Liver (tissue), 8 donors: ENCODE measurements at regions not wholly inside any gene's neighbourhood (a gene's known extent, or its start where the extent isn't known, plus 50 kb on each side); places are given as distances from the start of the nearest gene placed in this dataset.

Experiments
- DNase-seq: peaks from one replicate; pipeline ENCODE4 v3.0.0-alpha.2; 2017; ENCODE audit warnings: low spot score
- H3K27ac ChIP-seq, 2 donors: one replicate each; pipeline ENCODE4 v1.7.0; 2013; ENCODE audit warnings: inconsistent platforms in 2 of 2, low read length in 2 of 2, control low read depth in 1 of 2, low read depth in 1 of 2, mild to moderate bottlenecking in 1 of 2
- H3K27me3 ChIP-seq, 4 donors: one replicate each; pipeline versions ENCODE4 v1.6.1 to v1.7.0; 2013; ENCODE audit warnings: low read length in 3 of 4, inconsistent platforms in 1 of 4, mild to moderate bottlenecking in 1 of 4, moderate library complexity in 1 of 4; ENCODE audit not compliant: control insufficient read depth in 4 of 4, insufficient read depth in 4 of 4
- H3K36me3 ChIP-seq, 4 donors: one replicate each; pipeline versions ENCODE4 v1.6.1 to v1.7.0; 2013; ENCODE audit warnings: low read length in 3 of 4, mild to moderate bottlenecking in 3 of 4, low read depth in 1 of 4, moderate library complexity in 1 of 4; ENCODE audit not compliant: control insufficient read depth in 4 of 4, insufficient read depth in 3 of 4
- H3K4me1 ChIP-seq, 4 donors: one replicate each; pipeline versions ENCODE4 v1.6.1 to v1.7.0; 2013; ENCODE audit warnings: low read length in 3 of 4, mild to moderate bottlenecking in 3 of 4, moderate library complexity in 1 of 4; ENCODE audit not compliant: control insufficient read depth in 4 of 4, insufficient read depth in 4 of 4
- H3K4me3 ChIP-seq, 3 donors: one replicate each; pipeline versions ENCODE4 v1.6.1 to v1.7.0; 2013; ENCODE audit warnings: low read length in 3 of 3, control low read depth in 1 of 3, low read depth in 1 of 3, mild to moderate bottlenecking in 1 of 3
- H3K9ac ChIP-seq, 2 donors: one replicate each; pipeline ENCODE4 v1.7.0; 2013; ENCODE audit warnings: low read length in 2 of 2, mild to moderate bottlenecking in 2 of 2, moderate library complexity in 2 of 2, control low read depth in 1 of 2, low read depth in 1 of 2
- H3K9me3 ChIP-seq, 4 donors: one replicate each; pipeline versions ENCODE4 v1.6.1 to v1.7.0; 2013; ENCODE audit warnings: low read length in 3 of 4; ENCODE audit not compliant: control insufficient read depth in 4 of 4
- ATF3 ChIP-seq: IDR thresholded peaks from 2 replicates; pipeline ENCODE4 v1.6.1; 2016; ENCODE audit warnings: antibody characterized with exemption
- CTCF ChIP-seq: fragments of 150-350 bp; IDR thresholded peaks from 2 replicates; pipeline ENCODE4 v1.5.1; 2017; ENCODE audit warnings: improper control_type of control experiment, low read depth, low read length; ENCODE audit not compliant: missing input control
- FOXA2 ChIP-seq: IDR thresholded peaks from 2 replicates; pipeline ENCODE4 v1.6.1; 2016; ENCODE audit warnings: antibody characterized with exemption
- GABPA ChIP-seq, 2 donors: IDR thresholded peaks in 1 of 2; conservative IDR thresholded peaks in 1 of 2; 2 replicates each; pipeline ENCODE4 v1.6.1; 2016; ENCODE audit warnings: antibody characterized with exemption in 2 of 2, mild to moderate bottlenecking in 1 of 2, moderate library complexity in 1 of 2
- HNF4A ChIP-seq, 2 donors: conservative IDR thresholded peaks; 2 replicates each; pipeline ENCODE4 v1.6.1; 2016; ENCODE audit warnings: antibody characterized with exemption in 2 of 2, mild to moderate bottlenecking in 2 of 2
- MAX ChIP-seq: IDR thresholded peaks from 2 replicates; pipeline ENCODE4 v1.6.1; 2016; ENCODE audit warnings: antibody characterized with exemption
- NR2F2 ChIP-seq: IDR thresholded peaks from 2 replicates; pipeline ENCODE4 v1.6.1; 2016; ENCODE audit warnings: antibody characterized with exemption
- RAD21 ChIP-seq, 2 donors: IDR thresholded peaks; 2 replicates each; pipeline ENCODE4 v1.6.1; 2016; ENCODE audit warnings: antibody characterized with exemption in 2 of 2, mild to moderate bottlenecking in 2 of 2
- REST ChIP-seq: IDR thresholded peaks from 2 replicates; pipeline ENCODE4 v1.6.1; 2016; ENCODE audit warnings: antibody characterized with exemption, mild to moderate bottlenecking
- RXRA ChIP-seq, 2 donors: IDR thresholded peaks; 2 replicates each; pipeline ENCODE4 v1.6.1; 2017 to 2018; ENCODE audit warnings: antibody characterized with exemption in 2 of 2, mild to moderate bottlenecking in 1 of 2
- SP1 ChIP-seq: IDR thresholded peaks from 2 replicates; pipeline ENCODE4 v1.6.1; 2018; ENCODE audit warnings: antibody characterized with exemption, mild to moderate bottlenecking
- TAF1 ChIP-seq: conservative IDR thresholded peaks from 2 replicates; pipeline ENCODE4 v1.6.1; 2016; ENCODE audit warnings: antibody characterized with exemption, mild to moderate bottlenecking
- YY1 ChIP-seq: IDR thresholded peaks from 2 replicates; pipeline ENCODE4 v1.6.1; 2016; ENCODE audit warnings: antibody characterized with exemption, mild to moderate bottlenecking
- ZBTB33 ChIP-seq: IDR thresholded peaks from 2 replicates; pipeline ENCODE4 v1.6.1; 2016; ENCODE audit warnings: antibody characterized with exemption
- WGBS: extraction: QIAGEN DNeasy Blood & Tissue Kit; methylation state at CpG from one replicate; pipeline ENCODE4 v1.1.7; 2013; 5-methylcytosine and 5-hydroxymethylcytosine counted together
- donor health status: healthy.
- donor health status: healthy.
- donor health status: healthy.
- donor health status: healthy.
- donor health status: healthy.

GRCh38 chr16:80203821-80204220, 337.0 kb upstream of the DYNLRB2 start (continued):
- no peak for TF ChIP-seq REST

- WGBS: 91% methylated on average over 4 of the region's 4 CpGs
- Histone ChIP-seq H3K27me3 (no peaks in the 10 kb centered on the region), H3K4me1 (no peaks in the 10 kb centered on the region), H3K27ac (no peak overlapping the region), H3K36me3 (no peaks in the 10 kb centered on the region), H3K9ac (no peak overlapping the region), H3K4me3 (no peak overlapping the region), H3K9me3 (no peaks in the 10 kb centered on the region)
- TF ChIP-seq TAF1: no peak
- no peak for TF ChIP-seq RXRA (IDR thresholded peaks at IDR 0.05)
- no peak for TF ChIP-seq GABPA (IDR thresholded peaks at IDR 0.05 in 1 of 2, conservative IDR thresholded peaks at IDR 0.05 in 1 of 2)
- TF ChIP-seq MAX: no peak
- TF ChIP-seq NR2F2: no peak
- TF ChIP-seq ATF3: no peak
- TF ChIP-seq HNF4A (conservative IDR thresholded peaks at IDR 0.05): no peak
- no peak for TF ChIP-seq YY1
- no peak for TF ChIP-seq CTCF
- no peak for DNase-seq
Measured at GRCh38 chr16:80202831-80203413, 337.9 kb upstream of the DYNLRB2 start.

- H3K9ac ChIP-seq: no peak overlapping the region
- H3K27me3 ChIP-seq: no peaks in the 10 kb centered on the region
- no peaks in the 10 kb centered on the region for H3K36me3 ChIP-seq
- 78% methylated on average over 3 of the region's 3 CpGs for WGBS
- H3K9me3 ChIP-seq: no peaks in the 10 kb centered on the region
- DNase-seq: no peak
- H3K4me3 ChIP-seq: no peak overlapping the region
- H3K27ac ChIP-seq: no peak overlapping the region
- no peaks in the 10 kb centered on the region for H3K4me1 ChIP-seq
- TF ChIP-seq ATF3 (no peak), RAD21 (IDR thresholded peaks at IDR 0.05) (no peak), HNF4A (conservative IDR thresholded peaks at IDR 0.05) (no peak), SP1 (no peak), REST (no peak), TAF1 (no peak), FOXA2 (no peak), MAX (no peak), CTCF (no peak), GABPA (IDR thresholded peaks at IDR 0.05 in 1 of 2, conservative IDR thresholded peaks at IDR 0.05 in 1 of 2) (no peak), ZBTB33 (no peak)
Measured at GRCh38 chr16:80200079-80200478, 340.7 kb upstream of the DYNLRB2 start.
